H1 (cell line): ENCODE measurements at regions not wholly inside any gene's neighbourhood (a gene's known extent, or its start where the extent isn't known, plus 50 kb on each side); places are given as distances from the start of the nearest gene placed in this dataset.

ENCODE experiments used
- CTBP2 ChIP-seq: IDR thresholded peaks from 2 replicates; pipeline ENCODE4 v1.7.0; 2011; ENCODE audit warnings: borderline replicate concordance, mild to moderate bottlenecking, moderate library complexity, mixed read lengths, low read length; ENCODE audit not compliant: insufficient read depth, insufficient read length
- GABPA ChIP-seq: IDR thresholded peaks from 2 replicates; pipeline ENCODE4 v1.6.1; 2011; ENCODE audit warnings: mild to moderate bottlenecking, low read length, moderate library complexity, borderline replicate concordance; ENCODE audit not compliant: insufficient read depth
- KDM1A ChIP-seq: fragments of 200-600, 300-600 bp; sonication (generic); IDR thresholded peaks from 2 replicates; pipeline ENCODE4 v1.7.1; 2016; ENCODE audit warnings: mild to moderate bottlenecking, low read length, borderline replicate concordance
- KDM5A ChIP-seq: fragments of 200-600 bp; IDR thresholded peaks from 2 replicates; pipeline ENCODE4 v1.7.1; 2012; ENCODE audit warnings: mild to moderate bottlenecking, low read length, inconsistent platforms, mixed read lengths
- MAFK ChIP-seq: IDR thresholded peaks from 2 replicates; pipeline ENCODE4 v1.6.1; 2012; ENCODE audit warnings: low read depth, mild to moderate bottlenecking, improper control_type of control experiment, low read length
- SP2 ChIP-seq: IDR thresholded peaks from 2 replicates; pipeline ENCODE4 v1.6.1; 2012; ENCODE audit warnings: mild to moderate bottlenecking, low read length, inconsistent platforms
- SRF ChIP-seq: IDR thresholded peaks from 2 replicates; pipeline ENCODE4 v1.6.1; 2011; ENCODE audit warnings: mild to moderate bottlenecking, low read depth, low read length, moderate library complexity

DNA sequence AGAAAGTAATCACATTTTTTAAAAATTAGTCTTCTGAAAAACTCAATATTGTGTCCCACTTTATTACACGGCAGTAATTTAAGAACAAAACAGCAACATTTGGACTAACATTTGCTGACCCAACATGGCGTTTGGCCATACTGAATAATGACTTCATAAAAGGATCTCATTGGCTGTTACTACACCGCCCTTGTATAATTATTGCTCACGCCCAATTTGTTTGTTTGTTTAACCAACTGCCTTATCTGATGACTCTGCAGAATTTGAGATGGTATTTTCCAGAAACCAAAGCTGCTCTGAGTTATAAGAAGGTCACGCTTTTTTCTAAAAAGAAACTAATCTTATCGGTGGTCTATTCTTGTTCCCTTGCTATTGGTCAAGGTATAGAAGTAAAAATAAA lies 200.2 kb upstream of the TARS1 start (continued):
- TF ChIP-seq SP2, result no peak
- TF ChIP-seq KDM1A, result no peak
- no peak for TF ChIP-seq GABPA
- TF ChIP-seq SRF, result no peak
- TF ChIP-seq KDM5A, result no peak
- no peak for TF ChIP-seq MAFK
- no peak for TF ChIP-seq CTBP2
